RWPE2 (cell line): ENCODE measurements at regions not wholly inside any gene's neighbourhood (a gene's known extent, or its start where the extent isn't known, plus 50 kb on each side); places are given as distances from the start of the nearest gene placed in this dataset.

Experiments used
- ATAC-seq: fragments of 200-7000 bp; cut with Tn5 transposase; 3 replicates; pipeline ENCODE4 v1.9.1; 2021; ENCODE audit warnings: low read depth
- DNase-seq: peaks from one replicate; pipeline ENCODE4 v3.0.0-alpha.2; 2020; ENCODE audit warnings: low spot score
- H3K27ac ChIP-seq: fragments of 450-650 bp; 2 replicates; pipeline ENCODE4 v1.5.1; 2017; ENCODE audit warnings: mild to moderate bottlenecking; ENCODE audit not compliant: poor library complexity, severe bottlenecking
- H3K27me3 ChIP-seq: fragments of 250-450 bp; sonication (Bioruptor Pico); 2 replicates; pipeline ENCODE4 v1.5.1; 2021; ENCODE audit warnings: mild to moderate bottlenecking, moderate library complexity; ENCODE audit not compliant: insufficient read depth, poor library complexity, severe bottlenecking
- H3K36me3 ChIP-seq: fragments of 250-450 bp; sonication (Bioruptor Pico); 2 replicates; pipeline ENCODE4 v1.5.1; 2020; ENCODE audit warnings: low read depth, mild to moderate bottlenecking, moderate library complexity
- H3K4me1 ChIP-seq: fragments of 250-450 bp; sonication (Bioruptor Pico); 2 replicates; pipeline ENCODE4 v1.5.1; 2021; ENCODE audit warnings: mild to moderate bottlenecking, moderate library complexity; ENCODE audit not compliant: insufficient read depth, poor library complexity, severe bottlenecking
- H3K4me3 ChIP-seq: fragments of 250-450 bp; sonication (Bioruptor Pico); 2 replicates; pipeline ENCODE4 v1.5.1; 2021; ENCODE audit warnings: mild to moderate bottlenecking, moderate library complexity; ENCODE audit not compliant: severe bottlenecking
- H3K9me3 ChIP-seq: fragments of 250-450 bp; sonication (Bioruptor Pico); 2 replicates; pipeline ENCODE4 v1.5.1; 2021; ENCODE audit warnings: mild to moderate bottlenecking, moderate library complexity; ENCODE audit not compliant: severe bottlenecking
- TF ChIP-seq, protein P1 (sequence below): fragments of 450-650 bp; IDR thresholded peaks from one replicate; pipeline ENCODE4 v1.5.1; 2017; ENCODE audit warnings: mild to moderate bottlenecking, moderate library complexity; ENCODE audit not compliant: poor library complexity, severe bottlenecking

GRCh38 chr3:101942356-101942755 lies 93.0 kb downstream of the NFKBIZ start:
- no peaks in the 10 kb centered on the region for H3K27me3 ChIP-seq
- H3K27ac ChIP-seq, result no peak overlapping the region
- H3K9me3 ChIP-seq, result no peaks in the 10 kb centered on the region
- TF ChIP-seq, protein P1, sequence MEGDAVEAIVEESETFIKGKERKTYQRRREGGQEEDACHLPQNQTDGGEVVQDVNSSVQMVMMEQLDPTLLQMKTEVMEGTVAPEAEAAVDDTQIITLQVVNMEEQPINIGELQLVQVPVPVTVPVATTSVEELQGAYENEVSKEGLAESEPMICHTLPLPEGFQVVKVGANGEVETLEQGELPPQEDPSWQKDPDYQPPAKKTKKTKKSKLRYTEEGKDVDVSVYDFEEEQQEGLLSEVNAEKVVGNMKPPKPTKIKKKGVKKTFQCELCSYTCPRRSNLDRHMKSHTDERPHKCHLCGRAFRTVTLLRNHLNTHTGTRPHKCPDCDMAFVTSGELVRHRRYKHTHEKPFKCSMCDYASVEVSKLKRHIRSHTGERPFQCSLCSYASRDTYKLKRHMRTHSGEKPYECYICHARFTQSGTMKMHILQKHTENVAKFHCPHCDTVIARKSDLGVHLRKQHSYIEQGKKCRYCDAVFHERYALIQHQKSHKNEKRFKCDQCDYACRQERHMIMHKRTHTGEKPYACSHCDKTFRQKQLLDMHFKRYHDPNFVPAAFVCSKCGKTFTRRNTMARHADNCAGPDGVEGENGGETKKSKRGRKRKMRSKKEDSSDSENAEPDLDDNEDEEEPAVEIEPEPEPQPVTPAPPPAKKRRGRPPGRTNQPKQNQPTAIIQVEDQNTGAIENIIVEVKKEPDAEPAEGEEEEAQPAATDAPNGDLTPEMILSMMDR, result no peak
- no peak for ATAC-seq
- no peak for DNase-seq
- no peak overlapping the region for H3K4me3 ChIP-seq
- no peaks in the 10 kb centered on the region for H3K36me3 ChIP-seq
- H3K4me1 ChIP-seq, result peaks cover 26% of the 10 kb centered on the region

DNA sequence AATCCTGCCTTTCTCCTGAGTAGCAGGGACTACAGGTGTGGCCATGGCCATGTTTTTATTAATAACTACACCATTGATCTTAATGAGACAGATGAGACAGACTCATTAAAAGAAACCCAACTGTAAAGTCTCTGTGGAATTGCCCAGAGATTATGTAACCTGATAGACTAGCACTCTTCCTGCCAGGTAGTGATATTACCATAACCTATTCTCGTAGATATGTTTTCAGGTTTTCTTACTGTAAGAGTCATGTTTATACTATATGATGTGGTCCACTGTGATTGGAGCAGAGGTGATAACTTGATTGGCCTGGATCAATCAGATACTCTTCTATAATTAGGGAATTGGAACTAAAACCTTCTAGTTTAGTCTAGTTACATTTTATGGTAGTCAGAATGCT lies 93.7 kb downstream of the NFKBIZ start:
- Histone ChIP-seq H3K4me1 (peaks cover 26% of the 10 kb centered on the region), H3K27ac (no peak overlapping the region), H3K9me3 (no peaks in the 10 kb centered on the region), H3K27me3 (no peaks in the 10 kb centered on the region), H3K4me3 (no peak overlapping the region), H3K36me3 (no peaks in the 10 kb centered on the region)
- DNase-seq (no peak), ATAC-seq (no peak)
- TF ChIP-seq, protein P1, result no peak

DNA sequence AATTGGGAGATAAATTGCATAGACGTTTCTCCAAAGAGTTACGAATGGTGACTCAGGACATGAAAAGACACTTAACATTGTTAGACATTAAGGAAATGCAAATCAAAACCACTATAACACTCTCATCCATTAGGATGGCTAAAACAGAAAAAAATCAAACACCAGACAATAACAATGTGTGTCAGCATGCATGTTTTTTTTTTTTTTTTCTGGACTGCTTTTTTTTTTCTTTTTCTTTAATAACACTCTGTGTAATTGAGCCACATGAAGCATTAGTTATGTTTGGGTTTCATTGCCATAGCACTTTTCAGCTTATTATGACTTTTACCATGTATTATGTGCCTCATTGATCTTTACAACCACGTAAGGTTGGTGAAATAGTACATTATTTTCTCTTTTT lies 95.0 kb downstream of the NFKBIZ start:
- Histone ChIP-seq H3K4me1 (peaks cover 26% of the 10 kb centered on the region), H3K27me3 (no peaks in the 10 kb centered on the region), H3K36me3 (no peaks in the 10 kb centered on the region), H3K27ac (no peak overlapping the region), H3K4me3 (no peak overlapping the region), H3K9me3 (no peaks in the 10 kb centered on the region)
- TF ChIP-seq, protein P1, result no peak
- DNase-seq, result no peak
- ATAC-seq, result no peak

GRCh38 chr3:101945980-101946379 lies 96.7 kb downstream of the NFKBIZ start:
- Histone ChIP-seq H3K4me3 (no peak overlapping the region), H3K9me3 (no peaks in the 10 kb centered on the region), H3K36me3 (no peaks in the 10 kb centered on the region), H3K4me1 (peaks cover 13% of the 10 kb centered on the region), H3K27me3 (no peaks in the 10 kb centered on the region), H3K27ac (no peak overlapping the region)
- DNase-seq, result no peak
- ATAC-seq, result no peak
- TF ChIP-seq, protein P1, result no peak

GRCh38 chr3:101946906-101947305 lies 97.6 kb downstream of the NFKBIZ start:
- H3K36me3 ChIP-seq, result no peaks in the 10 kb centered on the region
- no peak for DNase-seq
- no peaks in the 10 kb centered on the region for H3K9me3 ChIP-seq
- TF ChIP-seq, protein P1, result no peak
- no peaks in the 10 kb centered on the region for H3K27me3 ChIP-seq
- H3K4me1 ChIP-seq, result peaks cover 4% of the 10 kb centered on the region
- no peak for ATAC-seq
- H3K27ac ChIP-seq, result no peak overlapping the region
- H3K4me3 ChIP-seq, result no peak overlapping the region
